CD1c-positive myeloid dendritic cell (primary cell): ENCODE measurements at regions not wholly inside any gene's neighbourhood (a gene's known extent, or its start where the extent isn't known, plus 50 kb on each side); places are given as distances from the start of the nearest gene placed in this dataset.

Experiments
- DNase-seq: peaks from one replicate; pipeline ENCODE4 v3.0.0-alpha.2; 2016; ENCODE audit errors: extremely low spot score

GRCh38 chr11:69994810-69995209, 83.3 kb upstream of the ANO1 start:
- no peak for DNase-seq

- no peak for DNase-seq
These were observed 82.4 kb upstream of the ANO1 start for GRCh38 chr11:69995697-69996096.

GRCh38 chr11:69996451-69996850, 81.7 kb upstream of the ANO1 start:
- no peak for DNase-seq

- DNase-seq: no peak
These were observed 80.8 kb upstream of the ANO1 start for GRCh38 chr11:69997352-69997751.

- no peak for DNase-seq
These were observed 78.4 kb upstream of the ANO1 start for GRCh38 chr11:69999721-70000120.

GRCh38 chr11:70000228-70000627, 77.9 kb upstream of the ANO1 start:
- DNase-seq: no peak

- no peak for DNase-seq
These were observed 76.9 kb upstream of the ANO1 start for GRCh38 chr11:70001246-70001645.

- no peak for DNase-seq
These were observed 75.7 kb upstream of the ANO1 start for GRCh38 chr11:70002433-70002832.

GRCh38 chr11:70005107-70005818, 72.9 kb upstream of the ANO1 start:
- DNase-seq: no peak

- DNase-seq: no peak
These were observed 70.3 kb upstream of the ANO1 start for GRCh38 chr11:70007796-70008195.

- DNase-seq: no peak
These were observed 67.3 kb upstream of the ANO1 start for GRCh38 chr11:70010774-70011173.

- DNase-seq: no peak
These were observed 65.9 kb upstream of the ANO1 start for GRCh38 chr11:70012134-70012733.

GRCh38 chr11:70014291-70014690, 63.8 kb upstream of the ANO1 start:
- DNase-seq: no peak

GRCh38 chr11:70016666-70017367, 61.3 kb upstream of the ANO1 start:
- DNase-seq: no peak

GRCh38 chr11:70018816-70019215, 59.3 kb upstream of the ANO1 start:
- no peak for DNase-seq

GRCh38 chr11:70019576-70020011, 58.5 kb upstream of the ANO1 start:
- DNase-seq: no peak

- DNase-seq: no peak
These were observed 57.5 kb upstream of the ANO1 start for GRCh38 chr11:70020336-70021214.

- no peak for DNase-seq
These were observed 56.5 kb upstream of the ANO1 start for GRCh38 chr11:70021586-70021985.

GRCh38 chr11:70024036-70024772, 53.9 kb upstream of the ANO1 start:
- no peak for DNase-seq

- no peak for DNase-seq
These were observed 53.4 kb upstream of the ANO1 start for GRCh38 chr11:70024773-70025045.

- no peak for DNase-seq
These were observed 52.8 kb upstream of the ANO1 start for GRCh38 chr11:70025308-70025707.

- DNase-seq: no peak
These were observed 52.1 kb upstream of the ANO1 start for GRCh38 chr11:70026012-70026411.
